ENCODE measurements at regions not wholly inside any gene's neighbourhood (a gene's known extent, or its start where the extent isn't known, plus 50 kb on each side); places are given as distances from the start of the nearest gene placed in this dataset.
"Not testable (repeated sequence)": the region's sequence is repeated elsewhere in the genome, so short reads cannot be mapped to it uniquely, and the experiment has no call there.

DNA sequence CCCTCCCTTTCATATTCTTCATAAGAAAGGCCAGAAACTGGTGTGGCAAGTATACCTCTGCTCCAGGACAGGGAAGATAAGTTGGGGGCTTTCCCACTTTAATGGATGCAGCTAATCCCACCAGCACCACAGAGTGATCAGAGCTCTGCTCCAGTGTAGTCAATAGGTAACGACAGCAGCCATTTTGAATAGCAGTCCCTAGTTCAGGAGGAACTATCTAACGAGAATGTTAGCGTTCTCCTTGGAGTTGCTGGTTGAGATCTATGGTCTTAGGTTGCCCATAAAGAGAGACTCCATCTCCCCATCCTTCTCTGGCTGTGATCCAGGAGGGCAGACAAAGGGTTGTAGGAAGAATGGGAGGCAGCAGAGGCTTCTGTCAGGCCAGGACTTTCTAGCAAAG is 64.0 kb upstream of the CCDC90B start:
- Histone ChIP-seq H3K4me3 (ENCODE audit: low read length) (no peak overlapping the region), H3K27me3 (ENCODE audit: control insufficient read depth in 1 of 2, insufficient read depth in 2 of 2, low read length in 2 of 2) (no peaks in the 10 kb centered on the region), H3K4me1 (ENCODE audit: insufficient read depth, low read length) (no peaks in the 10 kb centered on the region), H3K36me3 (ENCODE audit: insufficient read depth, low read length) (no peaks in the 10 kb centered on the region), H3K27ac (ENCODE audit: low read depth in 1 of 2, low read length in 2 of 2) (no peak overlapping the region), H3K9me3 (ENCODE audit: control insufficient read depth in 1 of 2, insufficient read depth in 1 of 2, low read length in 2 of 2) (no peaks in the 10 kb centered on the region)
- no peak for TF ChIP-seq CTCF (IDR thresholded peaks at IDR 0.05)
- Mint-ChIP-seq H3K4me1 (ENCODE audit: low read depth) (no peaks in the 10 kb centered on the region), H3K9me3 (no peaks in the 10 kb centered on the region), H3K27ac (no peak overlapping the region), H3K27me3 (peaks cover 13% of the 10 kb centered on the region), H3K36me3 (ENCODE audit: low read depth) (no peaks in the 10 kb centered on the region), H3K4me3 (no peak overlapping the region)
- ChIA-PET POLR2A (no interaction called here), CTCF (no interaction called here)
- no peak for DNase-seq
- ATAC-seq (ENCODE audit: poor library complexity) = no peak
- intact Hi-C loops (cut with DNase I, micrococcal nuclease) = no loop called here

GRCh38 chr11:83349296-83349695 is 63.1 kb upstream of the CCDC90B start:
- Histone ChIP-seq H3K36me3 (ENCODE audit: insufficient read depth, low read length) (no peaks in the 10 kb centered on the region), H3K27ac (ENCODE audit: low read depth in 1 of 2, low read length in 2 of 2) (no peak overlapping the region), H3K4me3 (ENCODE audit: low read length) (no peak overlapping the region), H3K27me3 (ENCODE audit: control insufficient read depth in 1 of 2, insufficient read depth in 2 of 2, low read length in 2 of 2) (no peaks in the 10 kb centered on the region), H3K4me1 (ENCODE audit: insufficient read depth, low read length) (no peaks in the 10 kb centered on the region), H3K9me3 (ENCODE audit: control insufficient read depth in 1 of 2, insufficient read depth in 1 of 2, low read length in 2 of 2) (no peaks in the 10 kb centered on the region)
- intact Hi-C loops (cut with DNase I, micrococcal nuclease) = no loop called here
- TF ChIP-seq CTCF (IDR thresholded peaks at IDR 0.05) = no peak
- no peak overlapping the region for H3K27ac Mint-ChIP-seq
- ATAC-seq (ENCODE audit: poor library complexity) = no peak
- H3K36me3 Mint-ChIP-seq (ENCODE audit: low read depth) = no peaks in the 10 kb centered on the region
- ChIA-PET POLR2A (no interaction called here), CTCF (no interaction called here)
- no peak overlapping the region for H3K4me3 Mint-ChIP-seq
- H3K4me1 Mint-ChIP-seq (ENCODE audit: low read depth) = no peaks in the 10 kb centered on the region
- H3K9me3 Mint-ChIP-seq = no peaks in the 10 kb centered on the region
- DNase-seq = no peak
- H3K27me3 Mint-ChIP-seq = peaks cover 13% of the 10 kb centered on the region

GRCh38 chr11:83346706-83347105 is 60.5 kb upstream of the CCDC90B start:
- H3K27me3 Mint-ChIP-seq = peaks cover 18% of the 10 kb centered on the region
- H3K27me3 ChIP-seq (ENCODE audit: control insufficient read depth in 1 of 2, insufficient read depth in 2 of 2, low read length in 2 of 2); H3K27ac Mint-ChIP-seq; ATAC-seq (ENCODE audit: poor library complexity); intact Hi-C loops (cut with DNase I, micrococcal nuclease); H3K4me3 Mint-ChIP-seq; POLR2A ChIA-PET; H3K4me1 ChIP-seq (ENCODE audit: insufficient read depth, low read length); H3K27ac ChIP-seq (ENCODE audit: low read depth in 1 of 2, low read length in 2 of 2); H3K4me1 Mint-ChIP-seq (ENCODE audit: low read depth); H3K9me3 ChIP-seq (ENCODE audit: control insufficient read depth in 1 of 2, insufficient read depth in 1 of 2, low read length in 2 of 2); DNase-seq; H3K9me3 Mint-ChIP-seq; H3K36me3 ChIP-seq (ENCODE audit: insufficient read depth, low read length); H3K4me3 ChIP-seq (ENCODE audit: low read length); CTCF ChIA-PET; H3K36me3 Mint-ChIP-seq (ENCODE audit: low read depth): not testable (repeated sequence)

- H3K4me3 Mint-ChIP-seq; H3K36me3 Mint-ChIP-seq (ENCODE audit: low read depth); H3K4me1 ChIP-seq (ENCODE audit: insufficient read depth, low read length); H3K4me3 ChIP-seq (ENCODE audit: low read length); CTCF ChIA-PET; H3K27ac ChIP-seq (ENCODE audit: low read depth in 1 of 2, low read length in 2 of 2); H3K9me3 ChIP-seq (ENCODE audit: control insufficient read depth in 1 of 2, insufficient read depth in 1 of 2, low read length in 2 of 2); DNase-seq; H3K9me3 Mint-ChIP-seq; ATAC-seq (ENCODE audit: poor library complexity); POLR2A ChIA-PET; H3K4me1 Mint-ChIP-seq (ENCODE audit: low read depth); H3K36me3 ChIP-seq (ENCODE audit: insufficient read depth, low read length); H3K27me3 ChIP-seq (ENCODE audit: control insufficient read depth in 1 of 2, insufficient read depth in 2 of 2, low read length in 2 of 2); intact Hi-C loops (cut with DNase I, micrococcal nuclease); H3K27ac Mint-ChIP-seq: not testable (repeated sequence)
- H3K27me3 Mint-ChIP-seq = peaks cover 10% of the 10 kb centered on the region
These were observed 58.4 kb upstream of the CCDC90B start for GRCh38 chr11:83344521-83344920.

All from CD4-positive, alpha-beta T cell (primary cell).